ENCODE measurements at regions not wholly inside any gene's neighbourhood (a gene's known extent, or its start where the extent isn't known, plus 50 kb on each side); places are given as distances from the start of the nearest gene placed in this dataset.
A peak's percentile ranks its signal among the peaks of the same experiment; 100 is the strongest.
"Not testable (repeated sequence)": the region's sequence is repeated elsewhere in the genome, so short reads cannot be mapped to it uniquely, and the experiment has no call there.

- H3K4me3 ChIP-seq = no peak overlapping the region
- H3K27me3 ChIP-seq = no peaks in the 10 kb centered on the region
- no peaks in the 10 kb centered on the region for H3K9me3 ChIP-seq (replicated peaks)
- H3K4me1 ChIP-seq = peaks cover 25% of the 10 kb centered on the region
- DNase-seq = no peak
- no peaks in the 10 kb centered on the region for H3K36me3 ChIP-seq
- H3K27ac ChIP-seq = no peak overlapping the region
Observed at GRCh38 chr12:75655315-75655806, 144.0 kb upstream of the KRR1 start.

DNA sequence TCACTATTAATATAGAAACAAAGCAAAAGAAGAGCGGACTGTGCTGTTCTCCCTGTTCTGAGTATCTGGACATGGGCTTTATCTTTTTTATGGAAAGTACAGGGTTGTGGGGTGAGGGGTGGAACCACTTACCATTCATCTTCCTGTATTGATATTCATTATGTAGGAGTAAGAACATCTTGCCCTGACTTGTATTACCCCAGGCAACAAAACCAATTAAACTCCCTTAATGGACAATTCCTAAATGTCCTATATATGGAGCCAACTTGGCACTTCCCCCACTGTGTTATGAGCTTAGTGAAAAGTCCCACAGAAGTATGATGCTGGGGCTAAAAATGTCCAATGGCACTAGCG lies 139.9 kb upstream of the KRR1 start:
- Histone ChIP-seq H3K36me3 (no peaks in the 10 kb centered on the region), H3K9me3 (replicated peaks) (no peaks in the 10 kb centered on the region), H3K27me3 (no peaks in the 10 kb centered on the region), H3K4me3 (no peak overlapping the region), H3K27ac (no peak overlapping the region), H3K4me1 (no peaks in the 10 kb centered on the region)
- DNase-seq = no peak

DNA sequence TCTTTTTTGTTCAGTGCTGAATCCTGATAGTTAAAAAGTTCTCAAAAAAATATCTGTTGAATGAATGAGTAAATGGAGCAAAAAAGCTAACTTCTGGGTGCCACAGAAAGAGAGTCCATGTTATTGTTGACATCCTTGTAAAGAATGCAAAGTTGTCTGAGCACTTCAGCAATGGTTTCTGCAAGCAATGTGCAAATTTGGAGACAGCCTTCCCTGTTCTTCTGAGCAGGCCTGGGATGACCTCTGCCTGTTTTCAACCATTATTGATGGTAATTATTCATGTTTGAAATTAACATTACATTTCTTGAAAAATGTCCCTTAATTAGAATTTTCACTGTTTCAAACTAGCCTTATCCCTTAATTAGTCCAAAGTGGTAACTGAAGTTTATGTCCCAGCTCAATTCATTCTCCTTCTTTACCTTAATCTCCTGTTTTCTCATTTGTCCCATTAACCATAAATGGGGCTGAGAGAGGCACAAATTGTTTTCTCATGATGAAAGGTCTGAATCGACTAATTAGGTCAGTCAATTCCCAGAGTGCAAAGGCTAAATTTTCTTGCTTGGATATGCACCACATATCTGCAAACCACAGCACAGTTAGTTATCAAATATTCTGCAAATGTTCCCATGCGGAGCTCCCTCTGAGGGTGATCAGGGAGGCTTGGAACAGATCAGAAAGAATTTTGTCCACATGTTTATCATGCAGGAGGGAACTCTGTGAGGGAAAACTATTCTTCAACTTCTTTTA lies 139.4 kb upstream of the KRR1 start:
- Histone ChIP-seq H3K36me3 (no peaks in the 10 kb centered on the region), H3K27ac (no peak overlapping the region), H3K4me3 (no peak overlapping the region), H3K4me1 (no peaks in the 10 kb centered on the region), H3K27me3 (no peaks in the 10 kb centered on the region), H3K9me3 (replicated peaks) (no peaks in the 10 kb centered on the region)
- DNase-seq = no peak

- Histone ChIP-seq H3K9me3 (replicated peaks) (no peaks in the 10 kb centered on the region), H3K4me3 (no peak overlapping the region), H3K36me3 (no peaks in the 10 kb centered on the region), H3K27me3 (no peaks in the 10 kb centered on the region), H3K27ac (no peak overlapping the region), H3K4me1 (no peaks in the 10 kb centered on the region)
- DNase-seq = no peak
Observed at GRCh38 chr12:75650100-75650499, 138.7 kb upstream of the KRR1 start.

- Histone ChIP-seq H3K36me3 (no peaks in the 10 kb centered on the region), H3K4me1 (no peaks in the 10 kb centered on the region), H3K9me3 (replicated peaks) (no peaks in the 10 kb centered on the region), H3K27ac (no peak overlapping the region), H3K27me3 (no peaks in the 10 kb centered on the region), H3K4me3 (no peak overlapping the region)
- no peak for DNase-seq
Observed at GRCh38 chr12:75648856-75649255, 137.4 kb upstream of the KRR1 start.

- Histone ChIP-seq H3K27me3 (no peaks in the 10 kb centered on the region), H3K9me3 (replicated peaks) (no peaks in the 10 kb centered on the region), H3K27ac (no peak overlapping the region), H3K36me3 (no peaks in the 10 kb centered on the region), H3K4me1 (peaks cover 4% of the 10 kb centered on the region; the same call in 1 of the 2 replicates), H3K4me3 (no peak overlapping the region)
- DNase-seq = no peak
Observed at GRCh38 chr12:75646329-75647210, 135.2 kb upstream of the KRR1 start.

GRCh38 chr12:75644472-75645072 lies 133.2 kb upstream of the KRR1 start:
- Histone ChIP-seq H3K4me1 (peaks cover 14% of the 10 kb centered on the region), H3K36me3 (no peaks in the 10 kb centered on the region), H3K27me3 (no peaks in the 10 kb centered on the region), H3K27ac (no peak overlapping the region), H3K9me3 (replicated peaks) (no peaks in the 10 kb centered on the region), H3K4me3 (no peak overlapping the region)
- DNase-seq = no peak

DNA sequence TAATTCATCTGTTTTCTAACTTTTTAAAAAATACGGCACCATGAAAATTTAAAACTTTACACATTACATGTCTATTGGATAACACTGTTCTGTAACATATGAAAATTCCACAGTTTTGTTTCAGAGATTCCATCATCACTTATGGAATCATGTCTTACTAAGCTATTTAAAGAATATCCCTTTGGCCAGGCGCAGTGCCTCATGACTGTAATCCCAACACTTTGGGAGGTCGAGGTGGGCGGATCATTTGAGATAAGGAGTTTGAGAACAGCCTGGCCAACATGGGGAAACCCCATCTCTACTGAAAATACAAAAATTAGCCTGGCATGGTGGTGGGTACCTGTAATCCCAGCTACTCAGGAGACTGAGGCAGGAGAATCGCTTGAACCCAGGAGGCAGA lies 131.7 kb upstream of the KRR1 start:
- H3K4me1 ChIP-seq = peaks cover 14% of the 10 kb centered on the region
- H3K27me3 ChIP-seq; H3K9me3 ChIP-seq (replicated peaks); H3K4me3 ChIP-seq; H3K36me3 ChIP-seq; DNase-seq; H3K27ac ChIP-seq: not testable (repeated sequence)

- H3K4me1 ChIP-seq = peaks cover 14% of the 10 kb centered on the region
- no peak for DNase-seq
- no peak overlapping the region for H3K4me3 ChIP-seq
- H3K27me3 ChIP-seq = no peaks in the 10 kb centered on the region
- H3K9me3 ChIP-seq (replicated peaks) = no peaks in the 10 kb centered on the region
- no peak overlapping the region for H3K27ac ChIP-seq
- H3K36me3 ChIP-seq = no peaks in the 10 kb centered on the region
Observed at GRCh38 chr12:75642226-75642625, 130.8 kb upstream of the KRR1 start.

- no peak overlapping the region for H3K27ac ChIP-seq
Observed at GRCh38 chr12:75641031-75641780, 129.8 kb upstream of the KRR1 start.

DNA sequence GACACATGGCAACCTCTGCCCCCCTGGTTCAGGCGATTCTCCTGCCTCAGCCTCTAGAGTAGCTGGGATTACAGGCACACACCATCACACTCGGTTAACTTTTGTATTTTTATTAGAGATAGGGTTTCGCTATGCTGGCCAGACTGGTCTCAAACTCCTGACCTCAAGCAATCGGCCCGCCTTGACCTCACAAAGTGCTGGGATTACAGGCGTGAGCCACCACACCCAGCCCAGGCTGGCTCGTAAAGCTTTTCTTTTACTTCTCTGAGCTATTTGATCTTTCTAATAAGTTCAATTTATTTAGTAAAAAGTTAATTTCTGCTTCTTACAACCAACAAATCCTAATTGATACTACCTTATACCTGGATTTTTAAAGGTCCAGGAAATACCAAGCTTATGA lies 127.4 kb upstream of the KRR1 start:
- no peaks in the 10 kb centered on the region for H3K36me3 ChIP-seq
- DNase-seq = no peak
- H3K27ac ChIP-seq = no peak overlapping the region
- H3K4me3 ChIP-seq = no peak overlapping the region
- peaks cover 38% of the 10 kb centered on the region for H3K4me1 ChIP-seq
- no peaks in the 10 kb centered on the region for H3K27me3 ChIP-seq
- no peaks in the 10 kb centered on the region for H3K9me3 ChIP-seq (replicated peaks)

More at GRCh38 chr12:75641031-75641780, 129.8 kb upstream of the KRR1 start:
- no peaks in the 10 kb centered on the region for H3K9me3 ChIP-seq (replicated peaks)
- H3K4me1 ChIP-seq = peaks cover 14% of the 10 kb centered on the region
- peak; percentile 8 to 32 for DNase-seq
- H3K36me3 ChIP-seq = no peaks in the 10 kb centered on the region
- no peak overlapping the region for H3K4me3 ChIP-seq
- H3K27me3 ChIP-seq = no peaks in the 10 kb centered on the region

DNA sequence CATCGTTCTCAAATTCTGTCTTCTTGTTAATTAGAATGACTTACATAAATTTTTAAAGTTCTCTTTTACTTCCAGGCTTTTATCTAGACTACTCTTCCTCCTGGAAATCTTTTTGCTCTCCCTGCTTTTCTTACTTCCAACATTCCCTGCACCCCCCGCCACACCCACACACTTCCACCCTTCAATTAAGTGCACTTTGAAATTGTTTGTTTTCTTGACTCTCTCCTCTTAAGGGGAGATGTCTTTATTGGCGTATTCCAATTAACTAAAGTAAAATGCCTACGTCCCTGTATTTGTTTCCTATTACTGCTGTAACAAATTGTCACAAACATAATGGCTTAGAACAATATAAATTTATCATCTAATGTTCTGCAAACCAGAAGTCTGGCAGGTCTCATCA lies 125.2 kb upstream of the KRR1 start:
- Histone ChIP-seq H3K4me1 (peaks cover 37% of the 10 kb centered on the region), H3K27ac (no peak overlapping the region), H3K36me3 (no peaks in the 10 kb centered on the region), H3K4me3 (no peak overlapping the region), H3K27me3 (no peaks in the 10 kb centered on the region), H3K9me3 (replicated peaks) (no peaks in the 10 kb centered on the region)
- DNase-seq = no peak

DNA sequence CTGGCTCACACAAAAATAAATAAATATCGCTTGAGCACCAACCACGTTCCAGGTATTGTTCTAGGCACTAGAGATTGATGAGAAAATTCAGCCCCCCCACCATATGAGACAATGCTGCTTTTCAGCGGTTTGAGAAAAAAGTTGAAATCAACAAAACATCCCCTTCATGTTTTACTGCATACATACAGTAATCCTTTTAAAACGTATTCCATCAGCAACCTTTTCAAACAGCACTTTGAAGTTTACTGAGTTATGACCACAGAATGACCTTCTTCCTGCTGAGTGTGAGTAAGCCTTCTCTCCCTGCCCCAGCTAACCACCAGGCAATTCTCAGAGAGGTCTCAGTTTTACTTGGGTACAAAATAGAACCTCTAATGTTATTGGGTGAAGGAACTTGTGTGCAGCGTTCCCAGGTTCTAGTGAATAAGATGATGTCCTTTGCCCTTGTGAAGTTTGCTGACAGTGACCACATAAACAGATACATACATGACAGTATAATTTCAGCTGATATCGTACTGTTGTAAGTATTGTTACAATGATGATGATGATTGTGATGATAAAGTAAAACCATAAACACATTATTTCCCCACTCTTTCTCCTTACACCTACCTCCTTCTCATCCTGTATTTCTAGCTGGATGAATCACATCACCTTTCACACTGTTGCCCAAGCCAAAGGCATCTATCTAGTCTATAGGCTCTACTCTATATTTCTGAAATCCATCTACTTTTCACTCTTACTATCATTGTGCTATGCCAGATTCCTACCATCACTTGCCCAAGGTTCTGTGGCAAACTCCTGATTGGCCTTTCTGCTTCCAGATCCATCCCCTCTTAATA lies 124.4 kb upstream of the KRR1 start:
- DNase-seq = peak in 1 of 2 experiments; percentile 46
- H3K4me3 ChIP-seq = no peak overlapping the region
- H3K9me3 ChIP-seq (replicated peaks) = no peaks in the 10 kb centered on the region
- H3K27me3 ChIP-seq = no peaks in the 10 kb centered on the region
- H3K27ac ChIP-seq = no peak overlapping the region
- peaks cover 30% of the 10 kb centered on the region for H3K4me1 ChIP-seq
- no peaks in the 10 kb centered on the region for H3K36me3 ChIP-seq

All from SJCRH30 (cell line).